HG02885 (cell line): ENCODE measurements at regions not wholly inside any gene's neighbourhood (a gene's known extent, or its start where the extent isn't known, plus 50 kb on each side); places are given as distances from the start of the nearest gene placed in this dataset.

Experiments
- ATAC-seq: cut with Tn5 transposase; IDR thresholded peaks from one replicate; pipeline ENCODE4 v1.9.1; 2021; ENCODE audit warnings: mild to moderate bottlenecking; ENCODE audit not compliant: unreplicated experiment, poor library complexity

DNA sequence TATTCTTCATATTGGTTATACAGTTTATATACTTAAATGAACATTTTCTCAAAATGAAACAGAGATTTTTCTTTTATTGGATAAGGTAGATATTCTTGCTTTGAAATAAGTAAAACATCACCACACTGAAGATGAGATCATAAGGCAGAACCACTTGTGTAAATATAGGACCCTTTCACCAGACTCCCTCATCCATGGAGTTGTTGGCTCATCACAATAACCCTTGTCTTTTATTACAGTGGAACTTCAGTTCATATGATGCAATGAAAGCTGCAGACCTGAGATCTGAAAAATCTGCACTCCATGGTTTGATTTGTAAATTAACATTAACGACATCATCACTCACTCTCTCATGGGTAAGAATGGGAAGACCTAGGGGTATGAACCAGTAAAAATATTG, 51.9 kb upstream of the DBX2 start:
- ATAC-seq, result no peak

DNA sequence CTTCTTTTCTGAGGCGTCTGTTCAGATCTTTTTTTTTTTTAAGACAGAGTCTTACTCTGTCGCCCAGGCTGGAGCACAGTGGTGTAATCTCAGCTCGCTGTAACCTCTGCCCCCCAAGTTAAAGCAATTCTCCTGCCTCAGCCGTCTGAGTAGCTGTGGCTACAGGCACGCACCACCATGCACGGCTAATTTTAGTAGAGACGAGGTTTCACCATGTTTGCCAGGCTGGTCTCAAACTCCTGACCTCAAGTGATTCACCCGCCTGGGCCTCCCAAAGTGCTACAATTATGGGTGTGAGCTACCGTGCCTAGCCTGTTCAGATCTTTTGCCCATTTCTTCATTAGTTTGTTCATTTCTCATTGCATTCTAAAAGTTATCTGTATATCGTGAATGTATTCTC, 55.1 kb upstream of the DBX2 start:
- ATAC-seq, result no peak

DNA sequence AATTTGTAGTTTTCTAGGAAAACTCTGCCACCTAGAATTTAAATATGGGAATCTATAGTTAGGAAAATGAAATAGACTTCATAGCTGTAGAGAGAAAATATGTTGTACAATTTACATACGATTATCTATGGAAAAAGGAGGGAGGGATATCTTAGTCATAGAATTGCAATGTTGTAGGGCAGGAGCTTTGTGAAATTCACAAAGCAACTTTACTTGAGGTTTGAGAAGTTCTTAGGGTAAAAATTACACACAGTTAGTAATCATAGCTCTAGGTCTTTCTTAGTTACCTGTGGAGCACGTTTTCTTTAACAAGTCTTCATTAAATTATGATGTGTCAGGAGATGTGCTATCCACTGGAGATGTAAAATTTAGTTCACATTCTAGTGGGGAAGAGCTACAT, 61.4 kb upstream of the DBX2 start:
- no peak for ATAC-seq

DNA sequence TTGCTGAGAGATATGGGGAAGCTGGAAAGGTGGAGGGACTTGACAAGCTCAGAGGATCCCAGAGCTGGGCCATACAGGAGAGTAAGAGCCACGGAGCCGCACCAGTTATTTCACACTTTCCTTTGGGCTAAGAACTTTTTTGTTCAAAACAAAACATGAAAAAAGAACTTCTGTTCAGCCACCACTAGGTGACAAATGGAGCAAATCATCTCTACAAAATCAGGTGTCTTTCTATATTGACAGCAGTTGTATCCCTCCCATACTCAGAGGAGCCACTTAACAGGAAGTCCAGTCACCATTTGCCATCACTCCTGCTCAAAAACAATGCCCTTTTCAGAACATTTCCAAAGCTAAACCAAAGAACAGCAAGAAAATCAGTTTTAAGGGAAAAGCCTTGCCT, 70.3 kb upstream of the DBX2 start:
- no peak for ATAC-seq

DNA sequence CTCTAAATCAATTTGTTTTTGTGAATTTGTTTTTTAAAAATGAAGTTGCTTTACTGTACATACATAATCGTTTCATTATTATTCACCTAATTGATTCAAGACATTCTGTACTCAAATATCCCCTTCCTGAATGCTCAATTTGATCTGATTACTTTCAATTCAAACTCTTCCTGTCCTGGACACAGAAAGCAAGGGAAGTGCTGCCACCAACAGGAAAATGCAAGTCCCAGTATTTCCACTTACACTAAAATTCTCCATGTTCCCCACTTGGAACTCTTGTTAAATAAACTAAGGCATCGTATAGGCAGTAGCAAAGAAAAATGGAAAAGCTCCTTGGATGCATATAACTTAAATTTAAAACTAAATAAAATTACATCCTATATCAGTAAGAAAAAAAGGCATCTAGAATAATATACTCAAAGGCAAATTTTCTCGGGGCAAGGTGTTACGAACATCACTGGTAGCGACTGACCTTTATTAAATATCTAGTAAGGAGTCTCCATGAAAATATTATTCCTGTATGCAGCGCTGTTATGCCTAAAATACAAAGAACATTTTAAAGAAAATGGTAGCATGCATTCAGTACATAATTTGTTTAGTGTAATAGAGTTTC, 72.0 kb upstream of the DBX2 start:
- ATAC-seq, result no peak

DNA sequence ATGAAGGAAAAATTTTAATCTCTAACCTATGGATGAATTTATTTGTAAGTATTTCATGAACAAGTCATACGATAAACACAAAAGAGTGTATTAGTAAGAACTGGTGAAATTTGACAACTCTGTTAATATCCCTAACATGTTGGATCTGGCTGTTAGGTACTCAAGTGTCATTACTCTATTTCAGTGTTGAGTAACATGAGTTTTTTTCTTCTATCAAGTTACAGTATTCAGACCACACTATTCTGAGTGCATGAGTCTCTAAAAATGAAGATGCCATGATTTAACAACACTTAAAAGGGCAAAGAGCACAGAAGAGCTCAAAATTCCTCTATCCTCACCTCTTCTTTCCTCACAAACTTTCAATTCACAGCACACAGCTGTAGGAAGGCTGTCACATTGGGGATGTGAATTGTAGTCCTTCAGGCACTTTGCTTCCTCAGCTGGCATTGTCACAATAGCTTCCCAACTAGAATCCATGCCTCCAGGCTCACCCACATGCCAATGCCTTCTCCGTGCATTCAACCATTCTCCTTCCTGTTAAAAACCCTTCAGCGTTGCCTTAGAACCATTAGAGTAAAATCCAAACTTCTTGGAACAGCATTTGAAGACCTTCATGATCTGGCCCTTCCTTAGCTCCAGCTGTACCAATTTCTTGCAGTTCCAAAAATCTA, 73.7 kb upstream of the DBX2 start:
- ATAC-seq, result no peak

DNA sequence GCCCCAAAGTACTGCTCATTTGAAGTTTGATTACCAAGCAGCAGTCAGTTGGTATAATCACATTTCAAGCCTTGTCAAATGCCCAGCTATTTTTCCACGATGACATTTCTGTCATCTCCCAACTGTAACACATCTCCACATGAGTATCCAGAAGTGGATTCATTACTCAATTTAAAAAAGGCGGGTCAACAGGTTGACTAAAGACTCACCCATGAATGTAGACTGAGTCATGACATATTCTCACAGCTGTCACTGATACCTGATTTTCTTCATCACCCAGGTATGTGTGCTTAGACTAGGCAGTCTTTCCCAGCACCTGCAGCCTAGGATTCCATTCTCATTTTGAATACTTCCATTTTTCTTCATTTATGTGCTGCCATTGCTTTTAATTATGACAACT, 75.1 kb upstream of the DBX2 start:
- no peak for ATAC-seq

DNA sequence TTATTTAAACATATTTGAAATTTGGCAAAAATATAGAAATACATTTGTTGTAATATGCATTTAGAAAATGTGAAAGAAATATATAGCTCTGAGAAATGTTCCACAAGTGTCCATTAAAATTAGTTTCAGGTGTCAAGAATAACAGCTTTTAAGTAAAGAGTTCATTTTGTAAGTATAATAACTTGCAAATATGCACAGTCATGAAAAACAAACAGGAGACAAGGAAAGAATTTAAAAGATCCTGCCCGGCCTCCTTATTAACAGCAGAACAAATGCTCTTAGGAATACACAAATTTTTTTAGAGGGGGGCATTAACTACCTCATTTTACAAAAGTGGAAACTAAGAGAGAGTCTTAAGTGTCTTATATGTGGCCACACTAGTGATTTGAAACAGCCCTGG, 77.7 kb upstream of the DBX2 start:
- no peak for ATAC-seq

DNA sequence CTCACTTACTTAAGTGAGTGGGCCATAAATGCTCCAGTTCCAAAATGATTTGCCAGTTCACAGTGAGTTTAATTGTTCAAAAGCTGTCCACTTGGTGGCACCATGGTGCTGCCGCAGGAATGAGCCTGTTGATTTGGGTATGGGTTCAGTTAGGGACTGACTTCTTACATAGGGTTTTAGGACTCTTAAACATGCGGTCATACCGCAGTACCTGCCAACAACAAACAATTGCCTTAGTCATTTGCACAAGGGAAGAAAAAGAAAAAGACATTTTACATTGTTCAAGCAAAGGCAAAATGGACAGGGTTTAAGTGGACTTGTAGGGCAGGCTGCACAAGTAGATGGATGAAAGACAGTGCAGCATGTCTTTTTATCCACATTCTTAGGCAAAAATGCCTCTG, 80.0 kb upstream of the DBX2 start:
- ATAC-seq, result peak; percentile 96

DNA sequence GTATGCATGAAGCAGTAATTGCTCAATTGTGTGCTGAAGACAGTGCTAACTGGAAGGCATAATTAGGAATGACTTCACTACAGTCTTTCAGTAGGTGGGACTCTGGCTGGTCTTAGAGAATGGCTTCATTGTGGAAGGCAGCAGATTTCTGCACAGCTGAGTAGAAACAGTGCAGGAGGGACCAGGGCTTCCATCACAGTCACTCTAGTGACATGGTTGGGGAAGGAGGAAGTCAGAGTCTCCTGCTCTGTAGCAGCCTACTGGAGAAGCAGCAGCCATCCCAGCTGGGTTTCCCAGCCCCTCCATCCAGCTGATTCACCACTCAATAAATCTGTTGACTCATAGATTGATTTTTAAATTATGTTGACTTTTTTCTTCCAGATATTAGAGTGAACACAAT, 80.6 kb upstream of the DBX2 start:
- ATAC-seq, result no peak

DNA sequence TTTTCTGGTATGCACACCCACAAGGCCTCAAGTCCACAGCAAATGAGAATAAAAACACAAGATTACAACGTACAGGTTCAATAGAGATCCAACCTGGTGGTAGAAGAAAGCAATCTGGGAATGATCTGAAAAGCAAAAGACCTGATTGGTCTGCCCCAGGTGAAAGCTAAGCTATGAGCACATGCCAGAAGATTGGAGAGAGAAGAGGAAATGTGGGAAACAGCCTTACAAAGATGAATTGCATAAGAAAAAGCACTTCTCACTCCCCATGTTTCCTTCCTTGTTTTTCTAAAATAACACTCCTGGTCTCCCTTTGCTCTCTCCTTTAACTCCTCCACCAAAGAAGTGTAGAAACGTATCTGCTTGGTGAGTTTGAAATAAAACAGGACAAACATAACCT, 77.3 kb upstream of the ANO6 start:
- ATAC-seq, result no peak

DNA sequence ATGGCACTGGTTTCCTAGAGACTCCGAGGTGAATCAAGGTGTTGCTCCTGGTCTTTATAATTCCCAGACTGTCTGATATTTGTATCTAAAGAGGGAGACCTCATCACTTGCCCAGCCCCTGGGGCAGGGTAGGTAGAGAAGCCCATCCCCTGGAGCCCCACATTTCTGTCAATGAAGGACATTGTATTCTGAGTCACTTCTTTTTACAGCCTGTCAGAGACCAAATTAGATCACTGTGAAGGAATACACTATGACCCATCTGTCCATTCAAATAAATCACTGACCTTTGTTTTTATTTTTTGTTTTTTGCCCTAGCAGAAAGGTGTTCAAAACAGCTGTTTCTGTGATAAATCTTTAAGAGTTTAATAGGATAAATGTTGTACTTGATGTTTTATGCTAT, 67.9 kb upstream of the ANO6 start:
- no peak for ATAC-seq

DNA sequence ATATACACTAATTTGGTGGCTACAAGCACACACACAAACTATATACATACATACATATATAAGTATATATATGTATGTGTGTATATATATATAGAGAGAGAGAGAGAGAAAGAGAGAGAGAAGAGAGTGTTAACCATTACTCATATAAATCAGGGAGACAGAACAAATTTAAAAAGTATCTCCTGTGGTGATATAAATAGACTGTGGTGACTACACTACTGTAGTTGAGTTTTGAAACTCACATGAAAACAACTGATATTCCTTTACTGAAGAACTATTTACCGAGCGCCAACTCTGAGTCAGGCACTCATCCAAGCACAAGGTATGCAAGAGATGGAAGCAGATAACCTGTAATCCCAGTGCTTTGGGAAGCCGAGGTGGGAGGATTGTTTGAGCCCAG, 67.3 kb upstream of the ANO6 start:
- ATAC-seq, result no peak

DNA sequence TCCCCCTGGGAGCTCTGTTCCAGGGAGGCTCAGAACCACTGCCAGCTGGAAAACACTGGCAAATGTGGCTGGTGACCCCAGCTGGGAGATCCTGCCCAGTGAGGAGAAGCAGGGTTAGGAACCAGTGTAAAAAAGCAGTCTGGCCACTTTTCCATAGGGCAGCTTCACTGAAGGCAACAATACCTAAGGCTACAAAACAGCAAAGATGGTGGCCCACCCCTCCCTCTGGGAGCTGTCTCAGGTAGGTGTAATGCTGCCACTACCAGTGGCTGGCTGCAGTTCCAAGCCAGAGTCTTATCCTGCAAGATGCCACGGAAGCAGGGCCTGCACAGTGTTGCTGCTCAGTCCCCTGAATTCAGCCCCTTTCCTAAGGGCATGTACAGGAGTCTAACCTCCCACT, 50.6 kb upstream of the ANO6 start:
- no peak for ATAC-seq

DNA sequence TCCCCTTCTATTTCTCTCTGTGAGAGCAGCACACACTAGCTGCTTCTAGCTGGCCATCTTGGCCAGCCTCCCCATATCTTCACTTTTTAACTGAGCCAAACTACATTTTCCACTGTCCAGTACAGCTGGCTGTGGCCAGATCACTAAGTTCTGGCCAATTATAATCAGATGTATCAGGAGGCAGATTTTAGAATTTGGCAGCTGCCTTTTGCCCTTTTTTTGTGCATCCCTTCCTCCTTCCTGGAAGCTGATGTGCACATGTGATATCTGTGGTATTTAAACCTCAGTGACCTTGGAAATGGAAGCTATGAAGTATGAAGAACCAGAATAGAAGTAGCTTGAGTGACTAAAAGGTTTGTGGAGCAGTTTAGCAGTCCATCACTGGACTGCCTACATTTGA, 49.8 kb upstream of the ANO6 start:
- ATAC-seq, result no peak
